ENCODE measurements at regions not wholly inside any gene's neighbourhood (a gene's known extent, or its start where the extent isn't known, plus 50 kb on each side); places are given as distances from the start of the nearest gene placed in this dataset.

GRCh38 chr6:144835322-144835973 is 550.3 kb downstream of the UTRN start:
- H3K27me3 Mint-ChIP-seq: no peaks in the 10 kb centered on the region

GRCh38 chr6:144840619-144841018 is 555.5 kb downstream of the UTRN start:
- no peaks in the 10 kb centered on the region for H3K27me3 Mint-ChIP-seq
- Histone ChIP-seq H3K36me3 (ENCODE audit: insufficient read depth, low read length) (peaks cover 48% of the 10 kb centered on the region), H3K9me3 (ENCODE audit: low read length) (no peaks in the 10 kb centered on the region), H3K27ac (ENCODE audit: low read depth, low read length) (no peak overlapping the region), H3K27me3 (ENCODE audit: insufficient read depth, low read length, poor library complexity, severe bottlenecking) (no peaks in the 10 kb centered on the region), H3K4me1 (ENCODE audit: insufficient read depth, low read length) (no peaks in the 10 kb centered on the region), H3K4me3 (ENCODE audit: low read length) (no peak overlapping the region)
- no peak overlapping the region for H3K27ac Mint-ChIP-seq
- DNase-seq: no peak
- no peaks in the 10 kb centered on the region for H3K4me1 Mint-ChIP-seq
- CTCF ChIA-PET: no interaction called here
- POLR2A ChIA-PET: no interaction called here
- peaks cover 6 to 81% (median 31%) of the 10 kb centered on the region in 3 donors for H3K36me3 Mint-ChIP-seq
- no peaks in the 10 kb centered on the region for H3K9me3 Mint-ChIP-seq
- no peak overlapping the region for H3K4me3 Mint-ChIP-seq

More at GRCh38 chr6:144835322-144835973, 550.3 kb downstream of the UTRN start:
- Histone ChIP-seq H3K4me3 (ENCODE audit: low read length) (no peak overlapping the region), H3K27me3 (ENCODE audit: insufficient read depth, low read length, poor library complexity, severe bottlenecking) (no peaks in the 10 kb centered on the region), H3K9me3 (ENCODE audit: low read length) (no peaks in the 10 kb centered on the region), H3K4me1 (ENCODE audit: insufficient read depth, low read length) (no peaks in the 10 kb centered on the region), H3K27ac (ENCODE audit: low read depth, low read length) (no peak overlapping the region), H3K36me3 (ENCODE audit: insufficient read depth, low read length) (peaks cover 54% of the 10 kb centered on the region)
- POLR2A ChIA-PET: no interaction called here
- peaks cover 0 to 83% (median 37%) of the 10 kb centered on the region in 3 donors for H3K36me3 Mint-ChIP-seq
- no peak for DNase-seq
- H3K9me3 Mint-ChIP-seq: no peaks in the 10 kb centered on the region
- H3K4me1 Mint-ChIP-seq: no peaks in the 10 kb centered on the region
- CTCF ChIA-PET: no interaction called here
- peak overlapping the region in 5 of 8 donors; percentile 5 to 71 (median 32) for H3K27ac Mint-ChIP-seq
- no peak overlapping the region for H3K4me3 Mint-ChIP-seq

DNA sequence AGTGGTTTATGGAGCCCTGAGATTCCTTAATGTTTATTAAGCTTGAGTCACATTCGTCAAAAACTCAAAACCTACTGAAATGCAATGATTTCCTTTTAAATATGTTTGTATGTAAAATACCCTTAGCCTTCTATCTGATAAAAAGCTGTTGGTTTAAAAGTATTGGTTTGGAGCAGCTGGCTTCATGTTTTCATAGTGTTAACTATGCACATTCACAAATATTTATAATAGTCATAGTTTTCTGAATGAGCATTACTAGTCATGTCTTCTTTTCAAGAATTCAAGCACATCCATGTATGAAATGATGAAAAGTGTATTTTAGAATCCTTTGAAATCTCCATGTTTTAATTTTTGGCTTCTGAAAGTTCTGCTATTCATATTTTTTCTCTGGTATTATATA is 558.6 kb downstream of the UTRN start:
- Histone ChIP-seq H3K9me3 (ENCODE audit: low read length) (no peaks in the 10 kb centered on the region), H3K27ac (ENCODE audit: low read depth, low read length) (no peak overlapping the region), H3K4me3 (ENCODE audit: low read length) (no peak overlapping the region), H3K4me1 (ENCODE audit: insufficient read depth, low read length) (no peaks in the 10 kb centered on the region), H3K27me3 (ENCODE audit: insufficient read depth, low read length, poor library complexity, severe bottlenecking) (no peaks in the 10 kb centered on the region), H3K36me3 (ENCODE audit: insufficient read depth, low read length) (peaks cover 34% of the 10 kb centered on the region)
- Mint-ChIP-seq H3K4me1 (no peaks in the 10 kb centered on the region), H3K4me3 (no peak overlapping the region), H3K36me3 (peaks cover 20 to 80% (median 31%) of the 10 kb centered on the region in 3 donors), H3K27me3 (peaks cover 0 to under 1% of the 10 kb centered on the region in 2 donors), H3K9me3 (no peaks in the 10 kb centered on the region), H3K27ac (peak overlapping the region in 1 of 8 donors; percentile 11)
- DNase-seq: no peak
- POLR2A ChIA-PET: interaction anchor here (1.2 kb wide), 1 partner anchor 180 kb away, joined by 3 read pairs; no protein-coding TSS in a partner anchor
- CTCF ChIA-PET: no interaction called here

GRCh38 chr6:144844596-144844995 is 559.5 kb downstream of the UTRN start:
- peaks cover 20 to 78% (median 29%) of the 10 kb centered on the region in 3 donors for H3K36me3 Mint-ChIP-seq
- H3K9me3 Mint-ChIP-seq: no peaks in the 10 kb centered on the region
- H3K27ac Mint-ChIP-seq: peak overlapping the region in 5 of 8 donors; percentile 2 to 54 (median 36)
- Histone ChIP-seq H3K9me3 (ENCODE audit: low read length) (no peaks in the 10 kb centered on the region), H3K4me3 (ENCODE audit: low read length) (no peak overlapping the region), H3K4me1 (ENCODE audit: insufficient read depth, low read length) (no peaks in the 10 kb centered on the region), H3K27me3 (ENCODE audit: insufficient read depth, low read length, poor library complexity, severe bottlenecking) (no peaks in the 10 kb centered on the region), H3K27ac (ENCODE audit: low read depth, low read length) (no peak overlapping the region), H3K36me3 (ENCODE audit: insufficient read depth, low read length) (peaks cover 25% of the 10 kb centered on the region)
- ChIA-PET CTCF (no interaction called here), POLR2A (no interaction called here)
- H3K4me3 Mint-ChIP-seq: no peak overlapping the region
- peaks cover 0 to 3% (median 0%) of the 10 kb centered on the region in 3 donors for H3K4me1 Mint-ChIP-seq
- peaks cover 0 to 3% of the 10 kb centered on the region in 2 donors for H3K27me3 Mint-ChIP-seq
- DNase-seq: no peak

- CTCF ChIA-PET: no interaction called here
- Histone ChIP-seq H3K36me3 (ENCODE audit: insufficient read depth, low read length) (peaks cover 24% of the 10 kb centered on the region), H3K9me3 (ENCODE audit: low read length) (no peaks in the 10 kb centered on the region), H3K27ac (ENCODE audit: low read depth, low read length) (no peak overlapping the region), H3K4me1 (ENCODE audit: insufficient read depth, low read length) (no peaks in the 10 kb centered on the region), H3K4me3 (ENCODE audit: low read length) (no peak overlapping the region), H3K27me3 (ENCODE audit: insufficient read depth, low read length, poor library complexity, severe bottlenecking) (no peaks in the 10 kb centered on the region)
- Mint-ChIP-seq H3K4me3 (no peak overlapping the region), H3K27ac (peak overlapping the region in 1 of 8 donors; percentile 54), H3K27me3 (peaks cover 0 to 3% of the 10 kb centered on the region in 2 donors), H3K4me1 (peaks cover 0 to 3% (median 0%) of the 10 kb centered on the region in 3 donors), H3K9me3 (no peaks in the 10 kb centered on the region), H3K36me3 (peaks cover 20 to 77% (median 33%) of the 10 kb centered on the region in 3 donors)
- no peak for DNase-seq
- POLR2A ChIA-PET: no interaction called here
Observed at GRCh38 chr6:144845186-144845585, 560.1 kb downstream of the UTRN start.

DNA sequence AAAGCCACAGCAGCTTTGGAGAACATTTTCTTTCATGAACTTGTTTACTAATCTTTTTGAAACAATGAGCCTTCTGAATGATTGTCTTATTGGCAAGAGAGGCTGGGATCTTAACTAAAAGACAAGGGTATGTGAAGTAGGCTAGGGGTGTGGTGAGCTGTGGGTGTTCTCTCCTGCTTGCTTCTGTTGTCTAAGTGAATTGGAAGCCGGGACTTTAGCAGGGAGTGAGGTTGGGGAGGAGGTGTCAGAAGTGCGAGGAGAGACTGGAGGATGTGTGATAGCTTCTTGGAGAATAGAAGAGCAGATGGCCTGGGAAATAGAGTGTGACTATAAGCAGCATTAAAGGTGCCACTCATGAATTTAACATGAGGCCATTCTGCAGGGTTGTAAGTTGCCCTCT is 562.8 kb downstream of the UTRN start:
- peak overlapping the region; percentile 3 to 95 (median 57) for H3K27ac Mint-ChIP-seq
- no peaks in the 10 kb centered on the region for H3K9me3 Mint-ChIP-seq
- DNase-seq: no peak
- no peak overlapping the region for H3K4me3 ChIP-seq (ENCODE audit: low read length)
- H3K4me3 Mint-ChIP-seq: no peak overlapping the region
- POLR2A ChIA-PET: no interaction called here
- H3K27me3 Mint-ChIP-seq: peaks cover 0 to 3% of the 10 kb centered on the region in 2 donors
- H3K27me3 ChIP-seq (ENCODE audit: insufficient read depth, low read length, poor library complexity, severe bottlenecking): no peaks in the 10 kb centered on the region
- peaks cover 0 to 3% (median 0%) of the 10 kb centered on the region in 3 donors for H3K4me1 Mint-ChIP-seq
- no peak overlapping the region for H3K27ac ChIP-seq (ENCODE audit: low read depth, low read length)
- peaks cover 20 to 76% (median 31%) of the 10 kb centered on the region in 3 donors for H3K36me3 Mint-ChIP-seq
- H3K4me1 ChIP-seq (ENCODE audit: insufficient read depth, low read length): no peaks in the 10 kb centered on the region
- no peaks in the 10 kb centered on the region for H3K9me3 ChIP-seq (ENCODE audit: low read length)
- CTCF ChIA-PET: no interaction called here
- H3K36me3 ChIP-seq (ENCODE audit: insufficient read depth, low read length): peaks cover 12% of the 10 kb centered on the region

DNA sequence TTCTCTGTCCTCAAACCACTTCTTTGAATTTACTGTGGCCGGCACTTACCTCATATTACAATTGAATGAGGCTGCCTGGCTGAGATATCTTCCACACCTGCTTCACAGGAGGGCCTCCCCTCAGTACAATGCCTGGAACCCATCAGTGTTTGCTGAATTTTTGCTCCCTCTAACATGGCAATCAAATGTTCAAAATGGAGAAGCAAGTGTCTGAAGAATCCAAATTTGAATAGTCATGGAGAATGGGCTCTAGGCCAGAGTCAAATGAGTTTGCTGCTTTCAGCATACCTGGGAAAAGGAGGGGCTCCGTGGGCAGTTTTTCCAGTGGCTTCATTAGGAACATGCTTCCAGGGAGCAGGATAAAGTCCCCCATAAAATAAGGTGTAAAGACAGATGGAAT is 564.8 kb downstream of the UTRN start:
- Histone ChIP-seq H3K4me1 (ENCODE audit: insufficient read depth, low read length) (no peaks in the 10 kb centered on the region), H3K27me3 (ENCODE audit: insufficient read depth, low read length, poor library complexity, severe bottlenecking) (no peaks in the 10 kb centered on the region), H3K27ac (ENCODE audit: low read depth, low read length) (no peak overlapping the region), H3K9me3 (ENCODE audit: low read length) (no peaks in the 10 kb centered on the region), H3K4me3 (ENCODE audit: low read length) (no peak overlapping the region), H3K36me3 (ENCODE audit: insufficient read depth, low read length) (peaks cover 9% of the 10 kb centered on the region)
- Mint-ChIP-seq H3K36me3 (peaks cover 17 to 67% (median 25%) of the 10 kb centered on the region in 3 donors), H3K4me1 (peaks cover 0 to 3% (median 0%) of the 10 kb centered on the region in 3 donors), H3K9me3 (no peaks in the 10 kb centered on the region), H3K4me3 (no peak overlapping the region), H3K27ac (peak overlapping the region in 4 of 8 donors; percentile 27 to 78 (median 47)), H3K27me3 (peaks cover 0 to 3% of the 10 kb centered on the region in 2 donors)
- CTCF ChIA-PET: no interaction called here
- POLR2A ChIA-PET: no interaction called here
- no peak for DNase-seq

DNA sequence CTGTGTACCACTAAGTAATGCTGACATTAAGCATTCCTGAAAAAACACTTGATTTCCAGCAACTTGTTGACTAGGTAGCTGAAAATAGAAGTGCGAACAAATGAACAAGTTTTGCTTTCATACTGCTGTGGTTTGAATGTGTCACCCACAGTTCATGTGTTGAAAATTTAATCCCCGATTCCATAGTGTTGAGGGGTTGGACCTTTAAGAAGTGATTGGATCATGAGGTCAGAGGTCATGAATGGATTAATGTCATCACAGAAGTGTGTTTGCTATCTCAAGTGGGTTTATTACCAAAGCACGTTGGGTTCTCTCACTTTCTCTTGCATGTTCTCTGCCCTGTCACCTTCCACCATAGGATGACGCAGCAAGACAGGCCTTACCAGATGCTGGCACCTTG is 568.5 kb downstream of the UTRN start:
- CTCF ChIA-PET: no interaction called here
- no peak overlapping the region for H3K4me3 ChIP-seq (ENCODE audit: low read length)
- H3K36me3 ChIP-seq (ENCODE audit: insufficient read depth, low read length): no peaks in the 10 kb centered on the region
- H3K27me3 ChIP-seq (ENCODE audit: insufficient read depth, low read length, poor library complexity, severe bottlenecking): no peaks in the 10 kb centered on the region
- Mint-ChIP-seq H3K4me1 (peaks cover 0 to 3% (median 0%) of the 10 kb centered on the region in 3 donors), H3K9me3 (no peaks in the 10 kb centered on the region), H3K4me3 (no peak overlapping the region), H3K27ac (peak overlapping the region in 3 of 8 donors; percentile 10 to 70 (median 33)), H3K36me3 (peaks cover 0 to 35% (median 13%) of the 10 kb centered on the region in 3 donors), H3K27me3 (peaks cover 0 to 3% of the 10 kb centered on the region in 2 donors)
- H3K27ac ChIP-seq (ENCODE audit: low read depth, low read length): no peak overlapping the region
- H3K9me3 ChIP-seq (ENCODE audit: low read length): no peaks in the 10 kb centered on the region
- H3K4me1 ChIP-seq (ENCODE audit: insufficient read depth, low read length): no peaks in the 10 kb centered on the region
- no peak for DNase-seq
- POLR2A ChIA-PET: no interaction called here

Data from CD8-positive, alpha-beta memory T cell (primary cell).